Mesenchymal stem cell (in vitro differentiated cells and primary cell): ENCODE measurements at regions not wholly inside any gene's neighbourhood (a gene's known extent, or its start where the extent isn't known, plus 50 kb on each side); places are given as distances from the start of the nearest gene placed in this dataset.
A peak's percentile ranks its signal among the peaks of the same experiment; 100 is the strongest.

ENCODE experiments used
- DNase-seq: peaks from one replicate; pipeline ENCODE4 v3.0.0-alpha.2; 2013
- H2AFZ ChIP-seq: one replicate; pipeline ENCODE4 v1.6.1; 2013; ENCODE audit warnings: low read depth, mild to moderate bottlenecking, control low read depth, inconsistent platforms, low read length, moderate library complexity
- H2AK5ac ChIP-seq: 2 replicates; pipeline ENCODE4 v1.6.1; 2013; ENCODE audit warnings: low read length, moderate library complexity, mild to moderate bottlenecking, inconsistent platforms; ENCODE audit not compliant: severe bottlenecking
- H2BK120ac ChIP-seq: one replicate; pipeline ENCODE4 v1.6.1; 2013; ENCODE audit warnings: low read depth, mild to moderate bottlenecking, inconsistent platforms, low read length, moderate library complexity
- H2BK12ac ChIP-seq, 2 experiments: one replicate each; pipeline ENCODE4 v1.6.1; 2013; ENCODE audit warnings: inconsistent platforms in 2 of 2, low read length in 2 of 2, mild to moderate bottlenecking in 2 of 2, moderate library complexity in 2 of 2, control low read depth in 1 of 2
- H2BK15ac ChIP-seq: one replicate; pipeline ENCODE4 v1.6.1; 2013; ENCODE audit warnings: mild to moderate bottlenecking, low read depth, inconsistent platforms; ENCODE audit not compliant: poor library complexity, severe bottlenecking
- H2BK5ac ChIP-seq: 2 replicates; pipeline ENCODE4 v1.6.1; 2013; ENCODE audit warnings: low read depth, mild to moderate bottlenecking, low read length, control low read depth, inconsistent platforms; ENCODE audit not compliant: poor library complexity, severe bottlenecking
- H3K14ac ChIP-seq, 2 experiments: one replicate each; pipeline ENCODE4 v1.6.1; 2013; ENCODE audit warnings: inconsistent platforms in 2 of 2, low read length in 2 of 2, control low read depth in 1 of 2, mild to moderate bottlenecking in 1 of 2, moderate library complexity in 1 of 2
- H3K18ac ChIP-seq, 2 experiments: one replicate each; pipeline ENCODE4 v1.6.1; 2013; ENCODE audit warnings: inconsistent platforms in 2 of 2, low read length in 2 of 2, control low read depth in 1 of 2, low read depth in 1 of 2, mild to moderate bottlenecking in 1 of 2
- H3K23ac ChIP-seq, 2 experiments: one replicate each; pipeline ENCODE4 v1.6.1; 2013; ENCODE audit warnings: inconsistent platforms in 2 of 2, low read length in 2 of 2, mild to moderate bottlenecking in 2 of 2, moderate library complexity in 2 of 2, control low read depth in 1 of 2
- H3K27ac ChIP-seq: 2 replicates; pipeline ENCODE4 v1.5.1; 2013; ENCODE audit warnings: mild to moderate bottlenecking, moderate library complexity, low read length, control low read depth, inconsistent platforms; ENCODE audit not compliant: poor library complexity, severe bottlenecking
- H3K27me3 ChIP-seq, 2 experiments: 2 replicates each; pipeline versions ENCODE4 v1.6.1 to v1.7.0; 2013; ENCODE audit warnings: low read length in 2 of 2, mild to moderate bottlenecking in 2 of 2, moderate library complexity in 2 of 2, control low read depth in 1 of 2, inconsistent platforms in 1 of 2; ENCODE audit not compliant: control insufficient read depth in 1 of 2, insufficient read depth in 1 of 2
- H3K36me3 ChIP-seq, 2 experiments: 2 replicates each; pipeline versions ENCODE4 v1.6.1 to v1.7.0; 2013; ENCODE audit warnings: low read length in 2 of 2, control low read depth in 1 of 2, inconsistent platforms in 1 of 2, low read depth in 1 of 2, mild to moderate bottlenecking in 1 of 2; ENCODE audit not compliant: insufficient read depth in 2 of 2, control insufficient read depth in 1 of 2
- H3K4ac ChIP-seq, 2 experiments: one replicate each; pipeline ENCODE4 v1.6.1; 2013; ENCODE audit warnings: inconsistent platforms in 2 of 2, low read length in 2 of 2, mild to moderate bottlenecking in 2 of 2, moderate library complexity in 2 of 2, control low read depth in 1 of 2, low read depth in 1 of 2
- H3K4me1 ChIP-seq: 2 replicates; pipeline ENCODE4 v1.6.1; 2013; ENCODE audit warnings: low read depth, low read length, control low read depth; ENCODE audit not compliant: control insufficient read depth, insufficient read depth
- H3K4me2 ChIP-seq: 2 replicates; pipeline ENCODE4 v1.6.1; 2013; ENCODE audit warnings: low read length, mild to moderate bottlenecking, inconsistent platforms; ENCODE audit not compliant: poor library complexity, severe bottlenecking
- H3K4me3 ChIP-seq, 2 experiments: 2 replicates each; pipeline versions ENCODE4 v1.5.1 to v1.7.0; 2013; ENCODE audit warnings: low read length in 2 of 2, mild to moderate bottlenecking in 2 of 2, control low read depth in 1 of 2, low read depth in 1 of 2; ENCODE audit not compliant: insufficient read depth in 1 of 2
- H3K79me1 ChIP-seq: replicated peaks from 2 replicates; pipeline ENCODE4 v1.6.1; 2013; ENCODE audit warnings: mild to moderate bottlenecking, control low read depth, low read length, inconsistent platforms; ENCODE audit not compliant: poor library complexity, severe bottlenecking
- H3K9ac ChIP-seq: 2 replicates; pipeline ENCODE4 v1.7.0; 2013; ENCODE audit warnings: mild to moderate bottlenecking, low read length, moderate library complexity
- H3K9me3 ChIP-seq: 2 replicates; pipeline ENCODE4 v1.7.0; 2013; ENCODE audit warnings: mild to moderate bottlenecking, low read length; ENCODE audit not compliant: control insufficient read depth
- H4K8ac ChIP-seq: one replicate; pipeline ENCODE4 v1.6.1; 2013; ENCODE audit warnings: inconsistent platforms, mild to moderate bottlenecking, low read length, moderate library complexity
- H4K91ac ChIP-seq: one replicate; pipeline ENCODE4 v1.6.1; 2013; ENCODE audit warnings: mild to moderate bottlenecking, low read length, inconsistent platforms
- WGBS: methylation state at CpG from one replicate; pipeline ENCODE4 v1.1.7; 2013; ENCODE audit warnings: mixed read lengths; 5-methylcytosine and 5-hydroxymethylcytosine counted together

- no peak overlapping the region for H2AFZ ChIP-seq
- no peak overlapping the region for H3K9ac ChIP-seq
- peaks cover under 1% of the 10 kb centered on the region for H3K9me3 ChIP-seq
- no peaks in the 10 kb centered on the region for H3K79me1 ChIP-seq
- no peak overlapping the region for H4K91ac ChIP-seq
- H3K4me3 ChIP-seq, result no peak overlapping the region
- no peak for DNase-seq
- H3K27ac ChIP-seq, result no peak overlapping the region
- no peak overlapping the region for H3K18ac ChIP-seq
- no peak overlapping the region for H4K8ac ChIP-seq
- H3K4me1 ChIP-seq, result peaks cover 9% of the 10 kb centered on the region
- H3K27me3 ChIP-seq, result peaks cover 0 to 27% of the 10 kb centered on the region in 2 experiments
- no peak overlapping the region for H3K23ac ChIP-seq
- 94% methylated on average over 4 of the region's 4 CpGs for WGBS
- H2BK5ac ChIP-seq, result no peak overlapping the region
- no peak overlapping the region for H3K4me2 ChIP-seq
- H3K36me3 ChIP-seq, result no peaks in the 10 kb centered on the region
- peak overlapping the region in 1 of 2 experiments; percentile 11 for H2BK12ac ChIP-seq
- H3K14ac ChIP-seq, result no peak overlapping the region
- no peak overlapping the region for H3K4ac ChIP-seq
- H2BK120ac ChIP-seq, result no peak overlapping the region
- H2BK15ac ChIP-seq, result no peak overlapping the region
- no peak overlapping the region for H2AK5ac ChIP-seq
These were observed 58.9 kb upstream of the POU2F1 start for GRCh38 chr1:167161762-167162161.

- no peak for DNase-seq
These were observed 55.5 kb upstream of the POU2F1 start for GRCh38 chr1:167165219-167165618.

GRCh38 chr1:167165948-167166689 lies 54.6 kb upstream of the POU2F1 start:
- H3K79me1 ChIP-seq, result no peaks in the 10 kb centered on the region
- no peak overlapping the region for H2BK5ac ChIP-seq
- H3K9ac ChIP-seq, result no peak overlapping the region
- H3K14ac ChIP-seq, result no peak overlapping the region
- no peak overlapping the region for H2BK15ac ChIP-seq
- H3K9me3 ChIP-seq, result peaks cover 8% of the 10 kb centered on the region
- H4K91ac ChIP-seq, result no peak overlapping the region
- peak overlapping the region; percentile 45 to 63 for H3K18ac ChIP-seq
- H2AK5ac ChIP-seq, result no peak overlapping the region
- peaks cover 11% of the 10 kb centered on the region for H3K4me1 ChIP-seq
- no peak overlapping the region for H3K4me3 ChIP-seq
- H3K4ac ChIP-seq, result no peak overlapping the region
- H3K27me3 ChIP-seq, result peaks cover 8 to 49% of the 10 kb centered on the region in 2 experiments
- H3K36me3 ChIP-seq, result no peaks in the 10 kb centered on the region
- H4K8ac ChIP-seq, result no peak overlapping the region
- peak; percentile 73 for DNase-seq
- H3K23ac ChIP-seq, result no peak overlapping the region
- 10% methylated on average over 12 of the region's 14 CpGs for WGBS
- peak overlapping the region; percentile 50 for H3K27ac ChIP-seq
- no peak overlapping the region for H2BK120ac ChIP-seq
- H2AFZ ChIP-seq, result no peak overlapping the region
- peak overlapping the region; percentile 49 for H3K4me2 ChIP-seq
- H2BK12ac ChIP-seq, result no peak overlapping the region

More at GRCh38 chr1:167165219-167165618, 55.5 kb upstream of the POU2F1 start:
- Histone ChIP-seq H3K18ac (no peak overlapping the region), H4K91ac (no peak overlapping the region), H2BK12ac (no peak overlapping the region), H3K9ac (no peak overlapping the region), H3K4me2 (no peak overlapping the region), H3K4me1 (peaks cover 11% of the 10 kb centered on the region), H2AK5ac (no peak overlapping the region), H3K4me3 (no peak overlapping the region), H3K27me3 (peaks cover 8 to 47% of the 10 kb centered on the region in 2 experiments), H2BK5ac (no peak overlapping the region), H3K23ac (no peak overlapping the region), H4K8ac (no peak overlapping the region), H2BK120ac (no peak overlapping the region), H3K36me3 (no peaks in the 10 kb centered on the region), H2BK15ac (no peak overlapping the region), H3K79me1 (no peaks in the 10 kb centered on the region), H3K14ac (no peak overlapping the region), H3K4ac (no peak overlapping the region), H3K27ac (no peak overlapping the region), H3K9me3 (peaks cover 8% of the 10 kb centered on the region), H2AFZ (no peak overlapping the region)
- WGBS, result 83% methylated on average over 1 of the region's 2 CpGs

DNA sequence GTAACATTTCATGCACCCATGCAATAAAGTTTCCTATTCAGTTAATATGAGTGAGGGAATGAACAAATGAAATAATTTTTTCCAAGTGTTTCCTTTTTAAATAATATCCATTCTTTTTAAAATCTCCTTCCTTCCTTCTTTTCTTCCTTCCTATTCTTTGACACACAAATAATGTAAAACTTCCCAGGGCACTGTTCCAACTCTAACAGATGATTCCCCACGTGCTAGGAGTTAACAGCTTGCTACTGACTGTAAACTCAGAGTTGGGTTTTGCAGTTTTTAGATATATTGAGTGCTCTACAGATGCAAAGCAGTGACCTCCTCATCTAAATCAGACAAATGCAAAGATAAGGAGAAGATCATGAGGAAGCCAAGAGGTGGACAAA lies 54.0 kb upstream of the POU2F1 start:
- no peaks in the 10 kb centered on the region for H3K79me1 ChIP-seq
- H3K4me1 ChIP-seq, result peaks cover 11% of the 10 kb centered on the region
- H3K9me3 ChIP-seq, result peaks cover 8% of the 10 kb centered on the region
- H2BK12ac ChIP-seq, result no peak overlapping the region
- H3K27ac ChIP-seq, result peak overlapping the region; percentile 3
- H2AFZ ChIP-seq, result no peak overlapping the region
- no peak overlapping the region for H3K4ac ChIP-seq
- H4K91ac ChIP-seq, result no peak overlapping the region
- no peak overlapping the region for H3K14ac ChIP-seq
- no peak overlapping the region for H3K4me2 ChIP-seq
- H3K23ac ChIP-seq, result no peak overlapping the region
- H3K9ac ChIP-seq, result no peak overlapping the region
- no peak overlapping the region for H2BK120ac ChIP-seq
- peak overlapping the region in 1 of 2 experiments; percentile 63 for H3K18ac ChIP-seq
- H2BK5ac ChIP-seq, result no peak overlapping the region
- no peak overlapping the region for H2BK15ac ChIP-seq
- no peak overlapping the region for H3K4me3 ChIP-seq
- no peak overlapping the region for H4K8ac ChIP-seq
- WGBS, result 0% methylated on average over 1 of the region's 1 CpG
- peaks cover 8 to 52% of the 10 kb centered on the region in 2 experiments for H3K27me3 ChIP-seq
- no peak overlapping the region for H2AK5ac ChIP-seq
- no peaks in the 10 kb centered on the region for H3K36me3 ChIP-seq
- peak; percentile 46 for DNase-seq
